ENCODE measurements at regions not wholly inside any gene's neighbourhood (a gene's known extent, or its start where the extent isn't known, plus 50 kb on each side); places are given as distances from the start of the nearest gene placed in this dataset.

DNA sequence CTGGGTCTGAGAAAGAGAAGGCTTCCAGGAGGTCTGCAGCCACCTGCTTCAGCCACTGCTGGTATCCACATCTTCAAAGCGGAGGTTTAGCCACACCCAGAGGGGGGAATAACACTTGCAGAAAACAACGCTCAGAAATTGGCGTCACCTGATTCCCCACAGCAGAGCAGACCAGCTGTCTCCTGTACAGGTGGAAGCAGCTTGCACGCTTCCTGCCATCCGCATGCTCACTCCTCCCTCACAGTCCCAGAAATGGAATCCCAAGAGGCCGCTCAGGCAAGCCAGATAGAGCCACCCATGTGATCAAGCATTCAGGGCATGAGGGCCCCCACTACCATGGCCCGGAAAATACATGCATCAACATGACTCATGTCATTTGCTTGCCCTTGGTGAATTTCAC lies 112.2 kb upstream of the DIO3 start:
- no peak overlapping the region for H3K4me2 ChIP-seq (ENCODE audit: low read length)
- H3K36me3 ChIP-seq (replicated peaks; ENCODE audit: low read depth, low read length) = no peaks in the 10 kb centered on the region
- H4K20me1 ChIP-seq (ENCODE audit: insufficient read depth, low read length) = no peaks in the 10 kb centered on the region
- no peaks in the 10 kb centered on the region for H3K79me2 ChIP-seq (ENCODE audit: low read length)
- H3K4me1 ChIP-seq (ENCODE audit: low read length) = no peaks in the 10 kb centered on the region
- no peaks in the 10 kb centered on the region for H3K27me3 ChIP-seq (ENCODE audit: low read depth, low read length)
- no peak overlapping the region for H2AFZ ChIP-seq (ENCODE audit: low read depth, low read length)
- H3K4me3 ChIP-seq (ENCODE audit: low read length) = no peak overlapping the region
- H3K9ac ChIP-seq (ENCODE audit: low read length) = no peak overlapping the region
- TF ChIP-seq, protein P1, sequence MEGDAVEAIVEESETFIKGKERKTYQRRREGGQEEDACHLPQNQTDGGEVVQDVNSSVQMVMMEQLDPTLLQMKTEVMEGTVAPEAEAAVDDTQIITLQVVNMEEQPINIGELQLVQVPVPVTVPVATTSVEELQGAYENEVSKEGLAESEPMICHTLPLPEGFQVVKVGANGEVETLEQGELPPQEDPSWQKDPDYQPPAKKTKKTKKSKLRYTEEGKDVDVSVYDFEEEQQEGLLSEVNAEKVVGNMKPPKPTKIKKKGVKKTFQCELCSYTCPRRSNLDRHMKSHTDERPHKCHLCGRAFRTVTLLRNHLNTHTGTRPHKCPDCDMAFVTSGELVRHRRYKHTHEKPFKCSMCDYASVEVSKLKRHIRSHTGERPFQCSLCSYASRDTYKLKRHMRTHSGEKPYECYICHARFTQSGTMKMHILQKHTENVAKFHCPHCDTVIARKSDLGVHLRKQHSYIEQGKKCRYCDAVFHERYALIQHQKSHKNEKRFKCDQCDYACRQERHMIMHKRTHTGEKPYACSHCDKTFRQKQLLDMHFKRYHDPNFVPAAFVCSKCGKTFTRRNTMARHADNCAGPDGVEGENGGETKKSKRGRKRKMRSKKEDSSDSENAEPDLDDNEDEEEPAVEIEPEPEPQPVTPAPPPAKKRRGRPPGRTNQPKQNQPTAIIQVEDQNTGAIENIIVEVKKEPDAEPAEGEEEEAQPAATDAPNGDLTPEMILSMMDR (IDR thresholded peaks at IDR 0.05; ENCODE audit: low read depth, low read length) = no peak
- TF ChIP-seq EZH2phosphoT487 (IDR thresholded peaks at IDR 0.05; ENCODE audit: low read depth) = no peak
- H3K9me3 ChIP-seq (ENCODE audit: insufficient read depth, low read length) = no peaks in the 10 kb centered on the region
- H3K27ac ChIP-seq (ENCODE audit: low read length) = no peak overlapping the region

DNA sequence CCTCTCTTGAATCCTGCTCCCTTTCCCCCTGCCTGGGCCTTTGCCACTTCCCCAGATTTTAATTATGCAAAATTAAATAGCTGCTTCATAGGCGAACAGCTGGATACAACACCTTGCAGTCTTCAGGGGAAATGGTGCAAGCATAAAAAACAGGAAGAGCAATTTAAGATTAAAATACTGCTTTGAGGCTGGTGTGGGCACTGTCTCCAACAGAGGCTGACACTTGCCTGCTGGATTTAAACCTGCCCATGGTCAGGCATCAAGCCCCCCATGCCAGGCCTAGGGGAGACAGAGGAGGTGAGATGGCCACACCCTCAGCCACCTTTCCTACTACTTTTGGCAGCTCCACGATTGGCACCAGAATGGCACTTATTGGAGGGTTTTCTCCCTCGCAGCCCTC lies 110.1 kb upstream of the DIO3 start:
- Histone ChIP-seq H3K9ac (ENCODE audit: low read length) (no peak overlapping the region), H2AFZ (ENCODE audit: low read depth, low read length) (no peak overlapping the region), H3K79me2 (ENCODE audit: low read length) (no peaks in the 10 kb centered on the region), H3K4me2 (ENCODE audit: low read length) (no peak overlapping the region), H3K9me3 (ENCODE audit: insufficient read depth, low read length) (no peaks in the 10 kb centered on the region), H3K27ac (ENCODE audit: low read length) (no peak overlapping the region), H3K27me3 (ENCODE audit: low read depth, low read length) (no peaks in the 10 kb centered on the region), H3K4me1 (ENCODE audit: low read length) (no peaks in the 10 kb centered on the region), H3K4me3 (ENCODE audit: low read length) (no peak overlapping the region), H4K20me1 (ENCODE audit: insufficient read depth, low read length) (no peaks in the 10 kb centered on the region), H3K36me3 (replicated peaks; ENCODE audit: low read depth, low read length) (no peaks in the 10 kb centered on the region)
- no peak for TF ChIP-seq EZH2phosphoT487 (IDR thresholded peaks at IDR 0.05; ENCODE audit: low read depth)
- TF ChIP-seq, protein P1 (IDR thresholded peaks at IDR 0.05; ENCODE audit: low read depth, low read length) = no peak

DNA sequence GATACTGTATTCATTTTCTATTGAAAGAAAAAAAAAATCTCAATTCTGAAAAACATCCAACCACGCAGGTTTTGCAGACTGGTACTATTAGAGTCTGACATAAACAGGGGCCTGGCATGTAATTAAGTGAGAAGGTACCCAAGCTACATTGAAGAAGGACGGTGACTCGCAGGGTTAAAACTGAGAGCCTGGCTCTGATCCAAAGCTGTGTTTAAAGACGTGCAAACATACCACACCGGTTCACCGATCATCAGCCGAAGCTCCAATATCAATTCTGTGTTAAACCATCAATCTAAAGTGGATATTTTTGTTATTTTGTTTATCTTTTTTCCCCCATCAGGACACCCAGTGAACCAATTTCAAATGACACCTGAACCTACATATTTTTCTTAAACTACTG lies 108.1 kb upstream of the DIO3 start:
- no peaks in the 10 kb centered on the region for H3K79me2 ChIP-seq (ENCODE audit: low read length)
- no peaks in the 10 kb centered on the region for H3K9me3 ChIP-seq (ENCODE audit: insufficient read depth, low read length)
- H2AFZ ChIP-seq (ENCODE audit: low read depth, low read length) = no peak overlapping the region
- H4K20me1 ChIP-seq (ENCODE audit: insufficient read depth, low read length) = no peaks in the 10 kb centered on the region
- H3K27me3 ChIP-seq (ENCODE audit: low read depth, low read length) = no peaks in the 10 kb centered on the region
- H3K36me3 ChIP-seq (replicated peaks; ENCODE audit: low read depth, low read length) = no peaks in the 10 kb centered on the region
- H3K4me3 ChIP-seq (ENCODE audit: low read length) = no peak overlapping the region
- no peaks in the 10 kb centered on the region for H3K4me1 ChIP-seq (ENCODE audit: low read length)
- TF ChIP-seq, protein P1 (IDR thresholded peaks at IDR 0.05; ENCODE audit: low read depth, low read length) = no peak
- TF ChIP-seq EZH2phosphoT487 (IDR thresholded peaks at IDR 0.05; ENCODE audit: low read depth) = no peak
- H3K27ac ChIP-seq (ENCODE audit: low read length) = no peak overlapping the region
- no peak overlapping the region for H3K9ac ChIP-seq (ENCODE audit: low read length)
- H3K4me2 ChIP-seq (ENCODE audit: low read length) = no peak overlapping the region

DNA sequence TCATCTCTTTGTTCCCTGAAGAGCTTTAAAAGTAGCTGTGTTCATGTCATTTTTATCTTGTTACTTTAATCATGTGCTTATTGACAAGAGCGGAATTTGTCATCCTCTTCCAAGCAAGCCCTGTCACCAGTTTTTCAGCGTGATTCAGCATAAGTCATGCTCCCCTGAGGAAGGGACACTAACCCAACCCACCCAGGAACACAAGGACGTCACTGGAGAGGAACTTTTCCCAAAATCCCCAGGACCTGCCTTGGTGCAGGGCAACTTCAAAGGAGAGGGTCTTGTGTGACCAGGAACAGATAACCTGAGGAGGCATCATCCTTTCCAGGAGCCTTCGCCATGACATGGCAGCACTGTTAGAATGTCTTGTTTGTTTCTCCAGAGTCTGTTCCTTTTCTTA lies 107.1 kb upstream of the DIO3 start:
- no peak overlapping the region for H3K4me3 ChIP-seq (ENCODE audit: low read length)
- no peak overlapping the region for H3K9ac ChIP-seq (ENCODE audit: low read length)
- no peaks in the 10 kb centered on the region for H3K4me1 ChIP-seq (ENCODE audit: low read length)
- no peak for TF ChIP-seq EZH2phosphoT487 (IDR thresholded peaks at IDR 0.05; ENCODE audit: low read depth)
- TF ChIP-seq, protein P1 (IDR thresholded peaks at IDR 0.05; ENCODE audit: low read depth, low read length) = no peak
- no peaks in the 10 kb centered on the region for H3K36me3 ChIP-seq (replicated peaks; ENCODE audit: low read depth, low read length)
- H4K20me1 ChIP-seq (ENCODE audit: insufficient read depth, low read length) = no peaks in the 10 kb centered on the region
- H2AFZ ChIP-seq (ENCODE audit: low read depth, low read length) = no peak overlapping the region
- no peak overlapping the region for H3K4me2 ChIP-seq (ENCODE audit: low read length)
- no peaks in the 10 kb centered on the region for H3K9me3 ChIP-seq (ENCODE audit: insufficient read depth, low read length)
- no peaks in the 10 kb centered on the region for H3K27me3 ChIP-seq (ENCODE audit: low read depth, low read length)
- H3K27ac ChIP-seq (ENCODE audit: low read length) = no peak overlapping the region
- no peaks in the 10 kb centered on the region for H3K79me2 ChIP-seq (ENCODE audit: low read length)

Measured in OCI-LY3 (cell line).